WERI-Rb-1 (cell line): ENCODE measurements at regions not wholly inside any gene's neighbourhood (a gene's known extent, or its start where the extent isn't known, plus 50 kb on each side); places are given as distances from the start of the nearest gene placed in this dataset.

Source experiments
- DNase-seq: peaks from one replicate; pipeline ENCODE4 v3.0.0-alpha.2; 2020
- H3K27ac ChIP-seq: fragments of 250-450 bp; sonication (Bioruptor Pico); 2 replicates; pipeline ENCODE4 v1.5.1; 2020; ENCODE audit warnings: mild to moderate bottlenecking, moderate library complexity
- H3K27me3 ChIP-seq: fragments of 250-450 bp; sonication (Bioruptor Pico); 2 replicates; pipeline ENCODE4 v1.5.1; 2021; ENCODE audit warnings: mild to moderate bottlenecking, low read depth, moderate library complexity; ENCODE audit not compliant: insufficient read depth, severe bottlenecking
- H3K36me3 ChIP-seq: fragments of 250-450 bp; sonication (Bioruptor Pico); 2 replicates; pipeline ENCODE4 v1.5.1; 2020; ENCODE audit warnings: mild to moderate bottlenecking, moderate library complexity
- H3K4me3 ChIP-seq: 2 replicates; pipeline ENCODE4 v1.5.1; 2011; ENCODE audit warnings: low read depth, mild to moderate bottlenecking, control low read depth, low read length
- H3K9me3 ChIP-seq: fragments of 250-450 bp; sonication (Bioruptor Pico); 2 replicates; pipeline ENCODE4 v1.5.1; 2021; ENCODE audit warnings: mild to moderate bottlenecking, moderate library complexity; ENCODE audit not compliant: severe bottlenecking
- CTCF ChIP-seq: IDR thresholded peaks from 2 replicates; pipeline ENCODE4 v1.5.1; 2011; ENCODE audit warnings: low read depth, mild to moderate bottlenecking, control low read depth, inconsistent platforms, low read length

GRCh38 chr14:42893183-42893582, 1286.5 kb downstream of the LRFN5 start:
- TF ChIP-seq CTCF: no peak
- no peaks in the 10 kb centered on the region for H3K36me3 ChIP-seq
- no peaks in the 10 kb centered on the region for H3K27me3 ChIP-seq
- no peak overlapping the region for H3K4me3 ChIP-seq
- H3K9me3 ChIP-seq: no peaks in the 10 kb centered on the region
- DNase-seq: no peak
- no peak overlapping the region for H3K27ac ChIP-seq

DNA sequence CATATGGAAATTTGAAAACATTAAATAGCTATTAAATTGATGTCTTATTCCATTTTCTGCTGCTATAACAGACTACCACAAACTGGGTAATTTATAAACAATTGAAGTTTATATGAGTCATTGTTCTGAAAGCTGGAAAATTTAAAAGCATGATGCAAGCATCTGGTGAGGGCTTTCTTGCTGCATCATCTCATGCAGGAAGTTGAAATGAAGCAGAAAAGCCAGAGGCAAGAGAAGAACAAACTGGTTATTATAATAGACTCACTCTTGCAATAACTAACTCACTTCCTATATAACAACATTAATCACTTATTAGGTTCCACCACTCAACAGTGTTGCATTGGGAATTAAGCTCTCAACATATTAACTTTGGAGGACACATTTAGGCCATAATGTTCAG, 1277.4 kb downstream of the LRFN5 start:
- DNase-seq: no peak
- peaks cover 3% of the 10 kb centered on the region for H3K27me3 ChIP-seq
- H3K27ac ChIP-seq: no peak overlapping the region
- no peak for TF ChIP-seq CTCF
- H3K36me3 ChIP-seq: no peaks in the 10 kb centered on the region
- H3K9me3 ChIP-seq: no peaks in the 10 kb centered on the region
- no peak overlapping the region for H3K4me3 ChIP-seq

- no peaks in the 10 kb centered on the region for H3K36me3 ChIP-seq
- no peaks in the 10 kb centered on the region for H3K9me3 ChIP-seq
- TF ChIP-seq CTCF: no peak
- H3K4me3 ChIP-seq: no peak overlapping the region
- DNase-seq: no peak
- H3K27me3 ChIP-seq: peaks cover 10% of the 10 kb centered on the region
- no peak overlapping the region for H3K27ac ChIP-seq
Observed at GRCh38 chr14:42877716-42878115, 1271.0 kb downstream of the LRFN5 start.

DNA sequence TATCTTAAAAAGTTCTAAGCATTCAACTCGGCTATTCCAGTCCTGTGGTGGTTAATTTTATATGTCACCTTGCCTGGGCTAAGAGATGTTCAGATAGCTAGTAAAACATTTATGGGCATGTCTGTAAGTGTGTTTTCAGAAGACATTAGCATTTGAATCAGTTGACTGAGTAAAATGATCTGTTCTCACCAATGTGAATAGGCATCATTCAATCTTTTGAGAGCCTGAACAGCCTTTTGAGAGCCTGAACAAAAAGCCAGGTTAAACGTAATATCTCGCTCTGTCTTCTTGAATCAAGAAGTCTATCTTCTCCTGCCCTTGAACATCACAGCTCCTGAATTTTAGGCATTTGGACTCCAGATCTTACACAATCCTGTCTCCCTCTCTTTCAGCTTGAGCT, 1266.1 kb downstream of the LRFN5 start:
- TF ChIP-seq CTCF: no peak
- H3K9me3 ChIP-seq: no peaks in the 10 kb centered on the region
- no peak overlapping the region for H3K4me3 ChIP-seq
- H3K36me3 ChIP-seq: no peaks in the 10 kb centered on the region
- no peak overlapping the region for H3K27ac ChIP-seq
- DNase-seq: no peak
- H3K27me3 ChIP-seq: peaks cover 7% of the 10 kb centered on the region

DNA sequence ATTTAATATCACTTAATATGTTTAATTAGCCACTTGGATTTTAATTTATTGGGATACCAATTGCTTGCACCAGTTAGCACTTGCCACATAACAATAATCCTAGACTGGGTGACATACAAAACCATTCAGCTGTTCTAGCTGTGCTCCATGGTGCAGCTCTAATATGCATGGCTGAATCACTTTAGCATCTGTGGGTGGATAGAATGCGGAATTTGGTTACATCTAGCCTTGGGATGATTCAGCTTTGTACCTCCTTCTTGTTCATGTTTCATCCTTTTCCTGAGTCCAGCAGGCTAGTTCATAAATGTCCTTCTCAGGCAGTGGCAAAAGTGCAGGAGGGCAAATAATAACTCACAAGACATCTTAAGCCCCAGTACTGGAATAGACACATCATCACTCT, 1263.0 kb downstream of the LRFN5 start:
- no peaks in the 10 kb centered on the region for H3K9me3 ChIP-seq
- H3K36me3 ChIP-seq: no peaks in the 10 kb centered on the region
- H3K27me3 ChIP-seq: no peaks in the 10 kb centered on the region
- H3K4me3 ChIP-seq: no peak overlapping the region
- no peak for TF ChIP-seq CTCF
- no peak for DNase-seq
- H3K27ac ChIP-seq: no peak overlapping the region

- DNase-seq: no peak
- no peak overlapping the region for H3K4me3 ChIP-seq
- no peak overlapping the region for H3K27ac ChIP-seq
- no peak for TF ChIP-seq CTCF
- H3K9me3 ChIP-seq: no peaks in the 10 kb centered on the region
- peaks cover 11% of the 10 kb centered on the region for H3K27me3 ChIP-seq
- H3K36me3 ChIP-seq: no peaks in the 10 kb centered on the region
Observed at GRCh38 chr14:42862114-42862513, 1255.4 kb downstream of the LRFN5 start.
